SK-N-SH (cell line): ENCODE measurements at regions not wholly inside any gene's neighbourhood (a gene's known extent, or its start where the extent isn't known, plus 50 kb on each side); places are given as distances from the start of the nearest gene placed in this dataset.

ENCODE experiments used
- CTCF ChIA-PET: fragments of 300-600, 350-600 bp; formaldehyde crosslinking; extraction: SDS; loops from one replicate; lab custom pipeline; 2021; lab: Yijun Ruan, JAX
- POLR2A ChIA-PET: fragments of 350-600 bp; sonication (Branson Sonifier 250); formaldehyde crosslinking; extraction: SDS; loops from one replicate; lab custom pipeline; 2020; ENCODE audit warnings: antibody characterized with exemption, inconsistent platforms; lab: Yijun Ruan, JAX
- DNase-seq: peaks from one replicate; pipeline ENCODE4 v3.0.0; 2012
- H2AFZ ChIP-seq: fragments of 200-600 bp; sonication (generic); 2 replicates; pipeline ENCODE4 v1.8.1; 2016; ENCODE audit warnings: antibody characterized with exemption, mild to moderate bottlenecking, low read depth
- H3F3A ChIP-seq: fragments of 200-600 bp; sonication (generic); replicated peaks from 2 replicates; pipeline ENCODE3; 2016; ENCODE audit warnings: antibody characterized with exemption, mild to moderate bottlenecking; ENCODE audit not compliant: insufficient read depth
- H3K27ac ChIP-seq, 2 experiments: fragments of 200-500 bp in 1 of 2; fragments of 200-600 bp in 1 of 2; sonication (Bioruptor generic) in 1 of 2; sonication (generic), shearing (Covaris generic) in 1 of 2; 2 replicates each; pipeline versions ENCODE4 v1.5.1 to v1.6.1; 2014 to 2016; ENCODE audit warnings: low read depth in 2 of 2, inconsistent platforms in 1 of 2, low read length in 1 of 2, mild to moderate bottlenecking in 1 of 2, mixed read lengths in 1 of 2
- H3K27me3 ChIP-seq: fragments of 200-600 bp; sonication (generic), shearing (Covaris generic); 2 replicates; pipeline ENCODE4 v1.6.1; 2016; ENCODE audit warnings: mixed run types; ENCODE audit not compliant: insufficient read depth
- H3K36me3 ChIP-seq, 2 experiments: fragments of 200-500 bp in 1 of 2; fragments of 200-600 bp in 1 of 2; sonication (Bioruptor generic) in 1 of 2; sonication (generic) in 1 of 2; replicated peaks in 1 of 2; 2 replicates each; pipeline versions ENCODE3 to v1.5.1; 2014 to 2016; ENCODE audit warnings: low read length in 1 of 2, mild to moderate bottlenecking in 1 of 2; ENCODE audit not compliant: insufficient read depth in 2 of 2, control insufficient read depth in 1 of 2
- H3K4me1 ChIP-seq, 2 experiments: fragments of 200-500 bp in 1 of 2; fragments of 200-600 bp in 1 of 2; sonication (Bioruptor generic) in 1 of 2; sonication (generic), shearing (Covaris generic) in 1 of 2; 2 replicates each; pipeline versions ENCODE4 v1.5.1 to v1.6.1; 2014 to 2016; ENCODE audit warnings: low read depth in 1 of 2, low read length in 1 of 2, mixed run types in 1 of 2; ENCODE audit not compliant: insufficient read depth in 2 of 2, control insufficient read depth in 1 of 2
- H3K4me2 ChIP-seq: fragments of 200-600 bp; sonication (generic), shearing (Covaris generic); 2 replicates; pipeline ENCODE4 v1.6.1; 2017; ENCODE audit warnings: mixed run types
- H3K4me3 ChIP-seq, 2 experiments: fragments of 200-500 bp in 1 of 2; fragments of 200-600 bp in 1 of 2; sonication (Bioruptor generic) in 1 of 2; sonication (generic), shearing (Covaris generic) in 1 of 2; 2 replicates each; pipeline versions ENCODE4 v1.5.1 to v1.8.1; 2014 to 2016; ENCODE audit warnings: low read depth in 2 of 2, inconsistent platforms in 1 of 2, low read length in 1 of 2, mild to moderate bottlenecking in 1 of 2, mixed read lengths in 1 of 2, moderate library complexity in 1 of 2
- H3K79me2 ChIP-seq: fragments of 200-600 bp; sonication (generic); 2 replicates; pipeline ENCODE4 v1.8.1; 2017; ENCODE audit warnings: mild to moderate bottlenecking; ENCODE audit not compliant: insufficient read depth
- H3K9ac ChIP-seq: fragments of 200-600 bp; sonication (generic); 2 replicates; pipeline ENCODE4 v1.6.1; 2017; ENCODE audit warnings: mixed run types
- H3K9me2 ChIP-seq: fragments of 200-600 bp; sonication (generic); 2 replicates; pipeline ENCODE4 v1.6.1; 2017; ENCODE audit warnings: mixed run types
- H3K9me3 ChIP-seq: fragments of 200-600 bp; sonication (generic); 2 replicates; pipeline ENCODE4 v1.6.1; 2017; ENCODE audit warnings: mixed run types, mild to moderate bottlenecking, moderate library complexity
- H4K20me1 ChIP-seq: fragments of 200-600 bp; sonication (generic); 2 replicates; pipeline ENCODE4 v1.6.1; 2017; ENCODE audit warnings: mild to moderate bottlenecking, mixed run types; ENCODE audit not compliant: insufficient read depth
- EZH2phosphoT487 ChIP-seq: fragments of 200-600 bp; sonication (generic); IDR thresholded peaks from 2 replicates; pipeline ENCODE4 v1.6.1; 2017; ENCODE audit warnings: low read depth, mixed run types, mild to moderate bottlenecking, antibody characterized with exemption, moderate library complexity, borderline replicate concordance
- FOSL2 ChIP-seq: IDR thresholded peaks from 2 replicates; pipeline ENCODE4 v1.4.0; 2012; ENCODE audit warnings: low read depth, mild to moderate bottlenecking, moderate library complexity, borderline replicate concordance
- FOXJ3 ChIP-seq: sonication (generic); formaldehyde crosslinking; IDR thresholded peaks from 2 replicates; pipeline ENCODE4 v1.5.1; 2020; ENCODE audit warnings: mild to moderate bottlenecking, missing genetic modification reagents
- GABPA ChIP-seq: IDR thresholded peaks from 2 replicates; pipeline ENCODE4 v1.4.0; 2012; ENCODE audit warnings: low read depth, mild to moderate bottlenecking
- GATA2 ChIP-seq: sonication (generic); formaldehyde crosslinking; IDR thresholded peaks from 2 replicates; pipeline ENCODE4 v1.5.0; 2020; ENCODE audit warnings: mild to moderate bottlenecking, missing genetic modification reagents
- NFIC ChIP-seq: IDR thresholded peaks from 2 replicates; pipeline ENCODE4 v1.4.0; 2012; ENCODE audit warnings: borderline replicate concordance
- POLR2AphosphoS5 ChIP-seq: IDR thresholded peaks from 2 replicates; pipeline ENCODE4 v1.6.1; 2012; ENCODE audit warnings: low read depth, low read length
- RCOR1 ChIP-seq: fragments of 150-350 bp; IDR thresholded peaks from 2 replicates; pipeline ENCODE4 v1.6.1; 2017; ENCODE audit warnings: antibody characterized with exemption, low read length
- RFX5 ChIP-seq: IDR thresholded peaks from 2 replicates; pipeline ENCODE4 v1.6.1; 2012; ENCODE audit warnings: mild to moderate bottlenecking, improper control_type of control experiment, low read length
- SIN3A ChIP-seq: IDR thresholded peaks from 2 replicates; pipeline ENCODE4 v1.6.1; 2012; ENCODE audit warnings: low read depth, mild to moderate bottlenecking, low read length, moderate library complexity, borderline replicate concordance
- USF1 ChIP-seq: IDR thresholded peaks from 2 replicates; pipeline ENCODE4 v1.4.0; 2012; ENCODE audit warnings: low read depth, borderline replicate concordance
- WGBS: methylation state at CpG from one replicate; pipeline ENCODE4 v1.1.6; 2017; ENCODE audit warnings: low lambda C conversion rate; 5-methylcytosine and 5-hydroxymethylcytosine counted together
- TF ChIP-seq, protein P1 (sequence below): IDR thresholded peaks from 2 replicates; pipeline ENCODE4 v1.4.0; 2012; ENCODE audit warnings: low read depth

DNA sequence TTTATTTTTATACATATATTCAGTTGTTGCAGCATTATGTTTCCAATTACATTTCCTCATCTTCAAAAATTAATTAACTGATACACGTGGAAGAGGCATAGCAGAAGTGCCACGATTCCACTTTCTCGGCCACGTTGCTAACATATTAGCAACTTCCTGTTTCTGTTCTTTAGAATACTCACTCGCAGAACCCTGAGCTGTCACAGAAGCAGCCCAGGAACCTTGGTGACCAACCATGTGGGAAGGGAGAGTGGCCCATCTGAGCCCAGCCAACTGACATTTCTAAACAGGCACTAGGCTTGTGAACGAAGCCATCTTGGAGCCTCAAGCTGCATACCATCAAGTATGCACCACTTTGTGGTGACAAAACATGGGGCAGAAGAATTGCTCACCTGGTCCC, 350.1 kb downstream of the CBLN2 start:
- Histone ChIP-seq H3K4me2 (no peak overlapping the region), H4K20me1 (no peaks in the 10 kb centered on the region), H3K9ac (no peak overlapping the region), H3K9me2 (no peaks in the 10 kb centered on the region), H3K79me2 (no peaks in the 10 kb centered on the region), H3K27me3 (no peaks in the 10 kb centered on the region), H3K4me3 (no peak overlapping the region), H3K4me1 (no peaks in the 10 kb centered on the region), H3K9me3 (no peaks in the 10 kb centered on the region), H3F3A (no peaks in the 10 kb centered on the region), H3K36me3 (no peaks in the 10 kb centered on the region), H3K27ac (no peak overlapping the region), H2AFZ (no peak overlapping the region)
- ChIA-PET CTCF (no interaction called here), POLR2A (no interaction called here)
- 54% methylated on average over 6 of the region's 6 CpGs for WGBS
- DNase-seq: no peak
- TF ChIP-seq FOSL2 (no peak), GABPA (no peak), RFX5 (no peak), FOXJ3 (CRISPR knock-in tag) (no peak)

DNA sequence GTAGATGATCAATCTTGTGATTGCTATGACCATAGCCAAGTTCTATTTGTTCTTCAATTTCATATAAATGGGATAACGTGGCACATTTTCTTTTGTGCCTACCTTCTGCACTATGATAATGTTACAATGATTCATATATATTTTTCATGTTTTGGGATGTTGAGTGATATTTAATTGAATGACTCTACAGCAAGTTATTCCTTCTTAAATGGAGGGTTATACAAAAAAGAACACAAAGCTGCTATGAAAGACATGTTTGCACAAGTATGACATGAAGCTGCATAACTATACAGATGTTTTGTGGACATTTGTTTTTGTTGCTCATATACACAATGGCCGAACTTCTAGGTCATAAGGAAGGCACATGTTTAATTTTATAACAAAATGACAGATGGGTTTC, 356.2 kb downstream of the CBLN2 start:
- no peaks in the 10 kb centered on the region for H3K36me3 ChIP-seq
- no peaks in the 10 kb centered on the region for H4K20me1 ChIP-seq
- H3K79me2 ChIP-seq: no peaks in the 10 kb centered on the region
- no peak overlapping the region for H2AFZ ChIP-seq
- H3K9me3 ChIP-seq: no peaks in the 10 kb centered on the region
- H3K9ac ChIP-seq: no peak overlapping the region
- no peaks in the 10 kb centered on the region for H3K27me3 ChIP-seq
- TF ChIP-seq RCOR1 (no peak), SIN3A (no peak), NFIC (no peak), EZH2phosphoT487 (no peak), GABPA (no peak)
- TF ChIP-seq, protein P1, sequence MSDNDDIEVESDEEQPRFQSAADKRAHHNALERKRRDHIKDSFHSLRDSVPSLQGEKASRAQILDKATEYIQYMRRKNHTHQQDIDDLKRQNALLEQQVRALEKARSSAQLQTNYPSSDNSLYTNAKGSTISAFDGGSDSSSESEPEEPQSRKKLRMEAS: no peak
- CTCF ChIA-PET: no interaction called here
- no peaks in the 10 kb centered on the region for H3F3A ChIP-seq
- H3K4me1 ChIP-seq: no peaks in the 10 kb centered on the region
- no peak overlapping the region for H3K4me2 ChIP-seq
- WGBS: 21% methylated on average over 2 of the region's 2 CpGs
- H3K4me3 ChIP-seq: no peak overlapping the region
- POLR2A ChIA-PET: no interaction called here
- no peak overlapping the region for H3K27ac ChIP-seq
- no peaks in the 10 kb centered on the region for H3K9me2 ChIP-seq
- no peak for DNase-seq

- Histone ChIP-seq H3K4me2 (no peak overlapping the region), H2AFZ (no peak overlapping the region), H4K20me1 (no peaks in the 10 kb centered on the region), H3F3A (no peaks in the 10 kb centered on the region), H3K4me3 (no peak overlapping the region), H3K79me2 (no peaks in the 10 kb centered on the region), H3K9ac (no peak overlapping the region), H3K4me1 (no peaks in the 10 kb centered on the region), H3K9me3 (no peaks in the 10 kb centered on the region), H3K27me3 (no peaks in the 10 kb centered on the region), H3K9me2 (no peaks in the 10 kb centered on the region), H3K27ac (no peak overlapping the region), H3K36me3 (no peaks in the 10 kb centered on the region)
- 49% methylated on average over 4 of the region's 4 CpGs for WGBS
- no peak for TF ChIP-seq RFX5
- no peak for TF ChIP-seq GATA2 (CRISPR knock-in tag)
- no peak for TF ChIP-seq USF1
- no peak for TF ChIP-seq POLR2AphosphoS5
- ChIA-PET POLR2A (no interaction called here), CTCF (no interaction called here)
- no peak for DNase-seq
Observed at GRCh38 chr18:72181241-72181764, 362.8 kb downstream of the CBLN2 start.
